ENCODE measurements at regions not wholly inside any gene's neighbourhood (a gene's known extent, or its start where the extent isn't known, plus 50 kb on each side); places are given as distances from the start of the nearest gene placed in this dataset.

GRCh38 chr10:25097669-25098411 is 77.0 kb upstream of the GPR158 start:
- Histone ChIP-seq H3K27me3 (no peaks in the 10 kb centered on the region), H3K9me3 (replicated peaks in 1 of 3) (peaks cover 0 to 9% (median 0%) of the 10 kb centered on the region in 3 donors), H3K4me3 (no peak overlapping the region), H3K36me3 (replicated peaks in 1 of 2) (no peaks in the 10 kb centered on the region), H3K27ac (no peak overlapping the region), H3K4me1 (replicated peaks in 1 of 2) (no peaks in the 10 kb centered on the region)
- TF ChIP-seq, protein P1, sequence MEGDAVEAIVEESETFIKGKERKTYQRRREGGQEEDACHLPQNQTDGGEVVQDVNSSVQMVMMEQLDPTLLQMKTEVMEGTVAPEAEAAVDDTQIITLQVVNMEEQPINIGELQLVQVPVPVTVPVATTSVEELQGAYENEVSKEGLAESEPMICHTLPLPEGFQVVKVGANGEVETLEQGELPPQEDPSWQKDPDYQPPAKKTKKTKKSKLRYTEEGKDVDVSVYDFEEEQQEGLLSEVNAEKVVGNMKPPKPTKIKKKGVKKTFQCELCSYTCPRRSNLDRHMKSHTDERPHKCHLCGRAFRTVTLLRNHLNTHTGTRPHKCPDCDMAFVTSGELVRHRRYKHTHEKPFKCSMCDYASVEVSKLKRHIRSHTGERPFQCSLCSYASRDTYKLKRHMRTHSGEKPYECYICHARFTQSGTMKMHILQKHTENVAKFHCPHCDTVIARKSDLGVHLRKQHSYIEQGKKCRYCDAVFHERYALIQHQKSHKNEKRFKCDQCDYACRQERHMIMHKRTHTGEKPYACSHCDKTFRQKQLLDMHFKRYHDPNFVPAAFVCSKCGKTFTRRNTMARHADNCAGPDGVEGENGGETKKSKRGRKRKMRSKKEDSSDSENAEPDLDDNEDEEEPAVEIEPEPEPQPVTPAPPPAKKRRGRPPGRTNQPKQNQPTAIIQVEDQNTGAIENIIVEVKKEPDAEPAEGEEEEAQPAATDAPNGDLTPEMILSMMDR (IDR thresholded peaks at IDR 0.05), result no peak
- no peak for DNase-seq
- intact Hi-C loops (cut with DNase I), result no loop called here
- WGBS, 4 donors, result 83 to 92% (median 90%) methylated on average over 7 of the region's 7 CpGs

DNA sequence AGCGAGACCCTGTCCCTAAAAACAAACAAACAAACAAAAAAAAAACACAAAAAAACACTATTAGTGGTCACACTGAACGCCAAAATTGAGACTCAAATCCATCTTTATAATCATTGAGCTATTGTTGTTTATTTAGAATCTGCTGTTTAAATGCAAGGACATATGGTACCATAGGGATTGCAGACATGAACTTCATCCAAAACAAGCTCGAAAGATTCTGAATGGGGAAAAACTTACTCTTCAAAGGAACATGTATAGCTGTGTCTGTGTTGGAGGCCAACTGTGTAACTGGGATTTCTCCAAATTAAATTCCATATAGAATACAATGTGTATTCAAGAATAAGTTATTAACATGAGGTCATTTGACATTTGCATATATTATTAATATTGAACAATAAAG is 74.7 kb upstream of the GPR158 start:
- H3K9me3 ChIP-seq (replicated peaks in 1 of 3), result no peaks in the 10 kb centered on the region
- no peak for TF ChIP-seq POLR2A (IDR thresholded peaks at IDR 0.05)
- H3K4me1 ChIP-seq (replicated peaks in 1 of 2), result no peaks in the 10 kb centered on the region
- no peaks in the 10 kb centered on the region for H3K27me3 ChIP-seq
- 73 to 87% (median 75%) methylated on average over 3 of the region's 3 CpGs for WGBS, 4 donors
- DNase-seq, result no peak
- H3K27ac ChIP-seq, result no peak overlapping the region
- intact Hi-C loops (cut with DNase I), result no loop called here
- no peaks in the 10 kb centered on the region for H3K36me3 ChIP-seq (replicated peaks in 1 of 2)
- H3K4me3 ChIP-seq, result no peak overlapping the region

GRCh38 chr10:25101461-25102146 is 73.2 kb upstream of the GPR158 start:
- H3K27me3 ChIP-seq, result no peaks in the 10 kb centered on the region
- TF ChIP-seq, protein P1 (IDR thresholded peaks at IDR 0.05), result no peak
- TF ChIP-seq POLR2A (IDR thresholded peaks at IDR 0.05), result no peak
- intact Hi-C loops (cut with DNase I), result no loop called here
- H3K27ac ChIP-seq, result no peak overlapping the region
- no peak for DNase-seq
- no peak overlapping the region for H3K4me3 ChIP-seq
- no peaks in the 10 kb centered on the region for H3K4me1 ChIP-seq (replicated peaks in 1 of 2)
- WGBS, 4 donors, result 24 to 58% (median 34%) methylated on average over 1 of the region's 1 CpG
- H3K36me3 ChIP-seq (replicated peaks in 1 of 2), result no peaks in the 10 kb centered on the region
- no peaks in the 10 kb centered on the region for H3K9me3 ChIP-seq (replicated peaks in 1 of 3)

DNA sequence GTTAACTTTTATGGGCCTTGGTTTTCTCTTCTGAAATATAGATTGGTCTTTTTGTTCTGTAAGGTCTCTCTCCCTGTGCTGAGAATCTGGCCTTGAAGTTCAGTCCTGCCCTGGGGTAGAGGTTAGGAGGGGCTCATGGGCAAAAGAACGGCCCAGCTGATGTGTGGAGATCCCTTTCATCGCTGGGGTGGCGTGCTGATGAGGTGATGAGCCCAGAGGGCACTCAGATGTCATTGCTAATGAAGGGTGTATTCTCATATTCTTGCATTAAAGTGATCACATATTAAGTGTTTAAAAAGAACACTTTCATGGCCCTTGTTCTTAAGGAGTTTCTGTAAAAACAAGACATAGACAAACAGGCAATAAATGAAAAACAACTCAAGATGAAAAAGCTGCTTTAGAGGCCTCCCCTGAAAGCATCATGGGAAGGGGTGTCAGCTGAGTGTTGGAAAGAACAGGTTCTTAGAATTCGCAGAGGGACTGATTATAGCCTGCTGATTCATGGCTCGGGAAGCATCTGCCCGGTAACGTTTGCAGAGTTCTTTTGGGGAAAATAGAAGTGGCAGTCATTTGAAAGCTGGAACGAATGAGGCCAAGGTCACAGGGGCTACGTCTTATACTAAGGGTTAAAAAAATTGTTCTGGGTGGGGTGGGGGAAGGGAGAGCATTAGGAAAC is 72.5 kb upstream of the GPR158 start:
- no peaks in the 10 kb centered on the region for H3K4me1 ChIP-seq (replicated peaks in 1 of 2)
- intact Hi-C loops (cut with DNase I), result no loop called here
- no peak for DNase-seq
- WGBS, 4 donors, result 44 to 54% (median 49%) methylated on average over 9 of the region's 9 CpGs
- H3K27me3 ChIP-seq, result no peaks in the 10 kb centered on the region
- H3K27ac ChIP-seq, result no peak overlapping the region
- H3K4me3 ChIP-seq, result no peak overlapping the region
- no peaks in the 10 kb centered on the region for H3K9me3 ChIP-seq (replicated peaks in 1 of 3)
- H3K36me3 ChIP-seq (replicated peaks in 1 of 2), result no peaks in the 10 kb centered on the region
- TF ChIP-seq POLR2A (IDR thresholded peaks at IDR 0.05), result no peak

- Histone ChIP-seq H3K4me3 (no peak overlapping the region), H3K9me3 (replicated peaks in 1 of 3) (no peaks in the 10 kb centered on the region), H3K27me3 (no peaks in the 10 kb centered on the region), H3K4me1 (replicated peaks in 1 of 2) (no peaks in the 10 kb centered on the region), H3K36me3 (replicated peaks in 1 of 2) (no peaks in the 10 kb centered on the region), H3K27ac (no peak overlapping the region)
- intact Hi-C loops (cut with DNase I), result no loop called here
- no peak for DNase-seq
- 88 to 98% (median 96%) methylated on average over 6 of the region's 6 CpGs for WGBS, 4 donors
- TF ChIP-seq POLR2A (IDR thresholded peaks at IDR 0.05), result no peak
- TF ChIP-seq, protein P1 (IDR thresholded peaks at IDR 0.05), result no peak
These were observed 71.1 kb upstream of the GPR158 start for GRCh38 chr10:25103703-25104102.
